ENCODE measurements at regions not wholly inside any gene's neighbourhood (a gene's known extent, or its start where the extent isn't known, plus 50 kb on each side); places are given as distances from the start of the nearest gene placed in this dataset.

DNA sequence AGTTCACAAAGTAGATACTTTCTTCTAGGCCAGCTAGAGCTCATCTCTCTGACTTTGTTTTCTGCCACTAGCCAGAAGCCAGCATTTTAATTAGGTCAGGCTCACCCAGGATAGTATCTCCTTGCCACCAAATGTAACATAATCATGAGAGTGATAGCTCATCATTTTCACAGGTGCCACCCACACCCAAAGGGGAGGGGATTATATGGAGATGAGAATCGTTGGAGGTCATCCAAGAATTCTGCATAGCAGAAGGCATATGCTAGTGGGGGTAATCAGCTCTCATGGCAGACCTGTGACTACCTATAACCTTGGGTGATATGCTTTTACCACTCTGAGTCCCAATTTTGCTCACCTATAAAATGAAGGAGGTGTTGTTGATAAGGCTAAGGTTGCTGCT is 523.0 kb downstream of the METTL15 start:
- no peak for ATAC-seq
- in situ Hi-C loops (cut with HindIII; ENCODE audit: low pct_unique_long_range_greater_than_20kb, low sequenced_read_pairs) (no loop called here), intact Hi-C loops (cut with micrococcal nuclease; ENCODE audit: unreplicated experiment) (no loop called here)
- H3K36me3 ChIP-seq (ENCODE audit: control insufficient read depth, insufficient read depth, low read length): no peaks in the 10 kb centered on the region
- H3K27me3 ChIP-seq (ENCODE audit: control insufficient read depth, insufficient read depth, low read length): no peaks in the 10 kb centered on the region
- ChIA-PET POLR2A (no interaction called here), CTCF (no interaction called here)
- TF ChIP-seq SIN3A (IDR thresholded peaks at IDR 0.05; ENCODE audit: borderline replicate concordance, insufficient read depth, low read depth, low read length): no peak
- TF ChIP-seq, protein P1, sequence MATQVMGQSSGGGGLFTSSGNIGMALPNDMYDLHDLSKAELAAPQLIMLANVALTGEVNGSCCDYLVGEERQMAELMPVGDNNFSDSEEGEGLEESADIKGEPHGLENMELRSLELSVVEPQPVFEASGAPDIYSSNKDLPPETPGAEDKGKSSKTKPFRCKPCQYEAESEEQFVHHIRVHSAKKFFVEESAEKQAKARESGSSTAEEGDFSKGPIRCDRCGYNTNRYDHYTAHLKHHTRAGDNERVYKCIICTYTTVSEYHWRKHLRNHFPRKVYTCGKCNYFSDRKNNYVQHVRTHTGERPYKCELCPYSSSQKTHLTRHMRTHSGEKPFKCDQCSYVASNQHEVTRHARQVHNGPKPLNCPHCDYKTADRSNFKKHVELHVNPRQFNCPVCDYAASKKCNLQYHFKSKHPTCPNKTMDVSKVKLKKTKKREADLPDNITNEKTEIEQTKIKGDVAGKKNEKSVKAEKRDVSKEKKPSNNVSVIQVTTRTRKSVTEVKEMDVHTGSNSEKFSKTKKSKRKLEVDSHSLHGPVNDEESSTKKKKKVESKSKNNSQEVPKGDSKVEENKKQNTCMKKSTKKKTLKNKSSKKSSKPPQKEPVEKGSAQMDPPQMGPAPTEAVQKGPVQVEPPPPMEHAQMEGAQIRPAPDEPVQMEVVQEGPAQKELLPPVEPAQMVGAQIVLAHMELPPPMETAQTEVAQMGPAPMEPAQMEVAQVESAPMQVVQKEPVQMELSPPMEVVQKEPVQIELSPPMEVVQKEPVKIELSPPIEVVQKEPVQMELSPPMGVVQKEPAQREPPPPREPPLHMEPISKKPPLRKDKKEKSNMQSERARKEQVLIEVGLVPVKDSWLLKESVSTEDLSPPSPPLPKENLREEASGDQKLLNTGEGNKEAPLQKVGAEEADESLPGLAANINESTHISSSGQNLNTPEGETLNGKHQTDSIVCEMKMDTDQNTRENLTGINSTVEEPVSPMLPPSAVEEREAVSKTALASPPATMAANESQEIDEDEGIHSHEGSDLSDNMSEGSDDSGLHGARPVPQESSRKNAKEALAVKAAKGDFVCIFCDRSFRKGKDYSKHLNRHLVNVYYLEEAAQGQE (IDR thresholded peaks at IDR 0.05; ENCODE audit: insufficient read depth in 1 of 2, low read depth in 2 of 2, low read length in 1 of 2): no peak
- no peak for TF ChIP-seq TCF7L2 (IDR thresholded peaks at IDR 0.05; ENCODE audit: low read depth, low read length)
- TF ChIP-seq POLR2AphosphoS5 (IDR thresholded peaks at IDR 0.05; ENCODE audit: low read depth, low read length): no peak
- TF ChIP-seq, protein P2, sequence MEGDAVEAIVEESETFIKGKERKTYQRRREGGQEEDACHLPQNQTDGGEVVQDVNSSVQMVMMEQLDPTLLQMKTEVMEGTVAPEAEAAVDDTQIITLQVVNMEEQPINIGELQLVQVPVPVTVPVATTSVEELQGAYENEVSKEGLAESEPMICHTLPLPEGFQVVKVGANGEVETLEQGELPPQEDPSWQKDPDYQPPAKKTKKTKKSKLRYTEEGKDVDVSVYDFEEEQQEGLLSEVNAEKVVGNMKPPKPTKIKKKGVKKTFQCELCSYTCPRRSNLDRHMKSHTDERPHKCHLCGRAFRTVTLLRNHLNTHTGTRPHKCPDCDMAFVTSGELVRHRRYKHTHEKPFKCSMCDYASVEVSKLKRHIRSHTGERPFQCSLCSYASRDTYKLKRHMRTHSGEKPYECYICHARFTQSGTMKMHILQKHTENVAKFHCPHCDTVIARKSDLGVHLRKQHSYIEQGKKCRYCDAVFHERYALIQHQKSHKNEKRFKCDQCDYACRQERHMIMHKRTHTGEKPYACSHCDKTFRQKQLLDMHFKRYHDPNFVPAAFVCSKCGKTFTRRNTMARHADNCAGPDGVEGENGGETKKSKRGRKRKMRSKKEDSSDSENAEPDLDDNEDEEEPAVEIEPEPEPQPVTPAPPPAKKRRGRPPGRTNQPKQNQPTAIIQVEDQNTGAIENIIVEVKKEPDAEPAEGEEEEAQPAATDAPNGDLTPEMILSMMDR (IDR thresholded peaks at IDR 0.05): no peak
- no peaks in the 10 kb centered on the region for H3K9me3 ChIP-seq (ENCODE audit: control insufficient read depth, insufficient read depth, low read depth, low read length)
- no peak overlapping the region for H3K4me3 ChIP-seq (ENCODE audit: low read depth in 2 of 2, low read length in 2 of 2)
- no peaks in the 10 kb centered on the region for H3K4me1 ChIP-seq (ENCODE audit: control insufficient read depth, insufficient read depth, low read length)
- no peak overlapping the region for H3K27ac ChIP-seq (ENCODE audit: low read length)
- DNase-seq (ENCODE audit: low read depth, low spot score): no peak
- no TSS peak for BruUV-seq (replicated peaks)

DNA sequence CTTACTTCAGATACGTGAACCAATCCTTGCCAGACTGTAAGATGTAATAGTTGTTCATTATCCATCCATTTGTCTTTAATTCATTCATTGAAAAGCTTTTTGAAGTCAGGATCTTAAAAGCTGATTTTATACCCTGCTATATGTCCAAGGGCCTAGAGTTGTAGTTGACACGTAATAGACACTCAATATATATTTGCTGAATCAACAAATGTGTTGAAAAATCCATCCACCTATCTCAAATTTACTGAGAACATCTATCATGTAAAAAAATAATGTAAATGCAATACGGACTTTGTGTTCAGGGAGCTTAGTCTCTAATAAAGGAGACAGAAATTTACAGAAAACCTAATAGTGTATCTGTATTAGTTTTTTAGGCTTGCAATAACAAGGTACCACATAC is 521.0 kb downstream of the METTL15 start:
- intact Hi-C loops (cut with micrococcal nuclease; ENCODE audit: unreplicated experiment) (no loop called here), in situ Hi-C loops (cut with HindIII; ENCODE audit: low pct_unique_long_range_greater_than_20kb, low sequenced_read_pairs) (no loop called here)
- Histone ChIP-seq H3K4me3 (ENCODE audit: low read depth in 2 of 2, low read length in 2 of 2) (no peak overlapping the region), H3K27ac (ENCODE audit: low read length) (no peak overlapping the region), H3K4me1 (ENCODE audit: control insufficient read depth, insufficient read depth, low read length) (no peaks in the 10 kb centered on the region), H3K9me3 (ENCODE audit: control insufficient read depth, insufficient read depth, low read depth, low read length) (no peaks in the 10 kb centered on the region), H3K36me3 (ENCODE audit: control insufficient read depth, insufficient read depth, low read length) (no peaks in the 10 kb centered on the region), H3K27me3 (ENCODE audit: control insufficient read depth, insufficient read depth, low read length) (no peaks in the 10 kb centered on the region)
- POLR2A ChIA-PET: interaction anchor here (0.6 kb wide), 1 partner anchor 12 kb away, joined by 3 read pairs; no protein-coding TSS in a partner anchor
- no TSS peak for BruUV-seq (replicated peaks)
- no peak for ATAC-seq
- no peak for DNase-seq (ENCODE audit: low read depth, low spot score)
- CTCF ChIA-PET: no interaction called here
- TF ChIP-seq, protein P1 (IDR thresholded peaks at IDR 0.05; ENCODE audit: insufficient read depth in 1 of 2, low read depth in 2 of 2, low read length in 1 of 2): no peak
- no peak for TF ChIP-seq SIN3A (IDR thresholded peaks at IDR 0.05; ENCODE audit: borderline replicate concordance, insufficient read depth, low read depth, low read length)
- no peak for TF ChIP-seq TCF7L2 (IDR thresholded peaks at IDR 0.05; ENCODE audit: low read depth, low read length)
- TF ChIP-seq POLR2AphosphoS5 (IDR thresholded peaks at IDR 0.05; ENCODE audit: low read depth, low read length): no peak
- TF ChIP-seq, protein P2 (IDR thresholded peaks at IDR 0.05): no peak
